Forelimb muscle (tissue), 1 donor: ENCODE measurements at regions not wholly inside any gene's neighbourhood (a gene's known extent, or its start where the extent isn't known, plus 50 kb on each side); places are given as distances from the start of the nearest gene placed in this dataset.

Experiments
- DNase-seq: peaks from one replicate; pipeline ENCODE4 v3.0.0-alpha.2; 2013; ENCODE audit warnings: low read depth

- DNase-seq = no peak
Observed at GRCh38 chr13:83953916-83954315, 71.6 kb upstream of the SLITRK1 start.

DNA sequence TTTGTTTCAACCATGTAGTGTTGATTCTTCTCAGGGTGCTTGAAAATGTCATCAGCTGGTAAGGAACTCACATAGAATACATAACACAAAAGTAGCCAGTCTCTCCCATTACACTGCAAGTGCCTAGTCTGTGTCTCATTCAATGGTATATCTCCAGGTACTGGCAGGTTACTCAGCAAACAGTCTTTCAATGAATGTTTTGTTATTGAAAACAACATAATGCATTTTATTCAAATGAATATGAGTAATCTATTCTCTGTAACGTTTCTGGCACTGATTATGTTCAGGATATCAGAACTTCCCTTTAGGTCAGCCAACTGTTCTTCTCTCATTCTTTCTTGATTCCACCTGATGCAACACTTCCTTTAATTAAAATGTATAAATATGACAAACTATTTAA is 68.0 kb upstream of the SLITRK1 start:
- no peak for DNase-seq

GRCh38 chr13:83943530-83944279 is 61.4 kb upstream of the SLITRK1 start:
- DNase-seq = no peak

DNA sequence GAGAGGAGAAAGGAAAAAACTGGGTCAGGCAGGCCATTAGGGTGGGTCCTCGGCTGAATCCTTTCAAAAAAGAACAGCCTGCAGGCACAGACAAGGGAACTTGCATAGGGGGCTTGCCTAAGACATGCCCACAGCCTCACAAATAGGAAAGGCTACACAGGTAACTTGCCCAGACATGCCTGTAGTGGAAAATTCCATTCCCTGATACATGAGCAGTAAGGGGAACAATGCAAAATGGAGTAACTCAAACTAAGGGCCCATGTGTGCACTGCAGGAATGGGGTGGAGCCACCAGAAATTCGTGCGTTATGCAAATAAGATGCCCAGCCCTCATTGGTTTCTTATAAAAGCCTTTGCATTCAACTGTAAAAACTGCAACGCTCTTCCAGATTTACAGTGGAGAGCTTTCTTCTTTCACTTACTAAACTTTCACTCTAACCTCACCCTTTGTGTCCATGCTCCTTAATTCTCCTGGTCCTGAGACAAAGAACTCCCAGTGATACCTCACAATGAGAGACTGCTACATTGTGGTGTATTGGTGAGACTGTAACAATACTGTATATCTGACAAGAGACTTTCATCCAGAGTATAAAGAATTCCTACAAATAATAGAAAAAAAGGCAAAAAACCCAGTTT is 59.5 kb upstream of the SLITRK1 start:
- DNase-seq = no peak

DNA sequence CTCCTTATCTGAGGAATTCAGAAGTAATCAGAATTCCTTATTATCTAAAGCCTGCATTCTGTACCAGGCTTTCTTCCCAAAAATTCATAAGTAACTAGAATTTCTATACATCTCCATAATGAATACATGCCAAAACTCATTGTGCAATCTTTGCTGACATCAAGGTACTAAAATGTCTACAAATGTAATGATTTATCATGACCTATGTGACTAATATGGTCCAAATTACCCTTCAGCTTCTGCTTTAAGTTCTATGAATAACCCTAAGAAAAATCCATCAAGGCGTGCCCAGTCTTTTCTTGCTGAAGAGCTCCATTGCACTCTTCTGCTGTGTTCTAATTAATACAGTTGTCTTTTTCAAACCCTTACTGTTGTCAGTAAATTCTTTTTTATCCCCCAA is 58.5 kb upstream of the SLITRK1 start:
- no peak for DNase-seq

GRCh38 chr13:83937579-83937978 is 55.3 kb upstream of the SLITRK1 start:
- no peak for DNase-seq

- DNase-seq = no peak
Observed at GRCh38 chr13:83935566-83935965, 53.3 kb upstream of the SLITRK1 start.
